Stimulated activated CD4-positive, alpha-beta T cell treated with anti-CD3 and anti-CD28 coated beads, Interleukin-2, amount 100 ng/mL, for 4 hours (primary cell): ENCODE measurements at regions not wholly inside any gene's neighbourhood (a gene's known extent, or its start where the extent isn't known, plus 50 kb on each side); places are given as distances from the start of the nearest gene placed in this dataset.
"Not testable (repeated sequence)": the region's sequence is repeated elsewhere in the genome, so short reads cannot be mapped to it uniquely, and the experiment has no call there.

Experiments
- DNase-seq: peaks from one replicate; pipeline ENCODE4 v3.0.0-alpha.2; 2020; ENCODE audit warnings: low read depth

DNA sequence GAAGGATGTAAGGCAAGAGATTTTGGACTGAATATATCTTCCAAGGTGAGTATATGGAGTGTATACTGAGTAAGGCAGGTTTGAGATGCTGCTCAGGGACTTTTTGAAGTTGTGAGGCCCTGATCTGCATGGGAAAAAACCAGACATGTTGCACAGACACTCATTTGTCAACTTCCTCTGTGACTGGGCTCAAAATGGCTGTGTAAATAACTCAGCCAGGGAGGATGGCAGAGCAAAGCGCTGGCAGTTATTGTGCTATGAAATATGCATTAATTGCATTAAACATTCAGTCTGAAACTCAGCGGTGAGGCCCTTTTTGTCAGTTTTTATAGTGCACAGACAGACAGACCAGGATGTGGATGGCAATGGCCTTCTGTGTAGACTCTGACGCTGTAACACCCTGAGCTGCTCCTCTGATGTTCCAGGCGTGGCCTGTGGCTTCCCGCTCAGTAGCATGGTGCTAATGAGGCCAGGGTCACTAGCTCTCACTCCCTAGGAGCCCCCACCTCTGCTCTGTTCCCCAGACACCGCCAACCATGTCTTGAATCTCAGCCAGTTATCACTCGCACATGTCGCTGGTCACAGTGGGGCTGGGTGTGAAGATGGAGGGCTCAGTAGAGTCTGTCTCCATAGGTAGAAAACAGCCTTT lies 307.0 kb upstream of the PROX1 start:
- no peak for DNase-seq

DNA sequence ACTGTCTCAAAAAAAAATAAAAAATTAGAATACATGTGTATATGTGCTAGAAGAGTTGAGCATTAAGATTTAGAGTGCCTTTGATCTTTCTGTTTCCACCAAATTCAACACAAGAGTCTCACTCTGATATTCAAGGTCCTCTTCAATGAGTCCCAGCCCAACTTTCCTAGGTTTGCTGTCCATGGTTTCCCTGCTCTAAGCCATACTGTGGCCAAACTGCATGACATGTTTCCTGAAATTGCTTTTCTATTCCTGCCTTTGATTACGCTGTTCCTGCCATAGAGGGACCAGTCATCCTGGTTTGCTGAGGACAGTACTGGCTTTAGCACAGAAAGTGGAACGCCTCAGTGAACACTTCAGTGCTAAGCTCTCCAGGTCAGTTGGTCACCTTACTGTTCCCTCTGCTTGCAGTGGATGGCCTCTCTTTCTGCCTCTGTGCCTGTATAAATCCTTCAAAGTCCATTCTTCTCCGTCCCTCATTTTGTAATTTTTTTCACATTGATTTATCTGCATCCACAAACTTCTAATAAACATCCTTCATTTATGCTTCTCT lies 305.9 kb upstream of the PROX1 start:
- DNase-seq = no peak

DNA sequence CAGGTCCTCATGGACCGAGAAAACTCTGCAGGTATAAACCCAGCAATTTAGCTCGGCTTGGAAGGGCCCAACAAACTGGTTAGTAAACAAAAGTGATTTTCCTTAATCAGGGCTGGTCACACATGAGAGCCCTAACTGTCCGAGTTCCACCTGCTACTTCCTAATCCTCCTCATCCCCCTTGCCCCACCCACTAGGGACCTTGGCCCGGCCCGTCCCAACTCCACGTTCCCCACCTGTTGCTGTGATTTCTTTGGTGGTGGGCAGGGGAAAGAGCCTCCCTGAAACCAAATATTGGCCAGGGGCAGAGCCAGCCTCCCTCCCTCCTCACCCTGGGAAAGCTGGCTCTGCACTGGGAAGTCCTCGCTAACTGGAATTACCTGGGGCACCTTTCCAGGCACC lies 304.2 kb upstream of the PROX1 start:
- no peak for DNase-seq

GRCh38 chr1:213684454-213684853 lies 303.3 kb upstream of the PROX1 start:
- DNase-seq = no peak

DNA sequence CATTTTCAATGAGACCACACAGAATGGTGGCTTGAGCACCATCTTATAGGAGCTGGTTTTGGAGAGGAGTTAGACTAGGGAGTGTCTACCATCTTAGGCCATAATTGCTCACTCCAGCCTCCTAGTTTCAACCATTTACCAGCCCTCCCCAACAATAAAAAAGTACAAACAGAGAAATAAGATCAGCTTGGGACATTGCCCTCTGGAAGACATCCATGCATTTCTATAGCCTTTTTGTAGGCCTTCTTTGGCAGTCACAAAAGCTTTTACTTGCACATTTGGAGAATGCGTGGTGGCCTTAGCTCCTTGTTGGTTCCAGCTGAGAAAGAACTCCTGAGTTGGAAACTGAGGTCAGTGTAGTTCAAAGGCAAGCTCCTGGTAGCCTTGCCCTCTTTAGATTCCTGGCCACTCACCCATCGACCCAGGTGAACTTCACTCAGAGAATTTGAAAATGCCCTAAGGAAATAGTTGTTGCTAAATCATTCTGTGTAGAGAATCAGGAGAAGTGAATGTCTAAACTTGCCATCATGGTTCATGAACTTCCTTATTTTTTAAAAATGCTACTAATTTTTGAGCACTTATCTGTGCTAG lies 301.7 kb upstream of the PROX1 start:
- no peak for DNase-seq

GRCh38 chr1:213686983-213687382 lies 300.8 kb upstream of the PROX1 start:
- DNase-seq = no peak

GRCh38 chr1:213687832-213688231 lies 299.9 kb upstream of the PROX1 start:
- no peak for DNase-seq

DNA sequence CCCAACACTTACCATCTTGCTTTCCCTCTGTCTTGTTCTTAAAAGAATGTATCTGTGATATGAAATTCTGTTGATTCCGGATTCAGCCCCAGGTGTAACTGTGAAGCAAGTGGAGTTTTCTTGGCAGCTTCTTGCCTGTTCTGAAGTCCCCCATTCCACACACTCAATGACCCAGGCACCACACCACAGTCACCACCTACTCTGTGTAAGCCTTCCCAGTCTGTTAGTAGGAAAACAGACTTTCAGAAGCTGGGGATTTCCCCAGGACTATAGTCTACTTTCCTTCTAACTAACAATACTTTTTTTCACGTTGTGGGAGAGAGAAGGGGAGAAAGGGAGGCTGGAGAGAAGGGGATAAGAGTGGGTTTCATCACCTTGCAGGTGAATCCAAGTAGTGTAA lies 299.1 kb upstream of the PROX1 start:
- no peak for DNase-seq

DNA sequence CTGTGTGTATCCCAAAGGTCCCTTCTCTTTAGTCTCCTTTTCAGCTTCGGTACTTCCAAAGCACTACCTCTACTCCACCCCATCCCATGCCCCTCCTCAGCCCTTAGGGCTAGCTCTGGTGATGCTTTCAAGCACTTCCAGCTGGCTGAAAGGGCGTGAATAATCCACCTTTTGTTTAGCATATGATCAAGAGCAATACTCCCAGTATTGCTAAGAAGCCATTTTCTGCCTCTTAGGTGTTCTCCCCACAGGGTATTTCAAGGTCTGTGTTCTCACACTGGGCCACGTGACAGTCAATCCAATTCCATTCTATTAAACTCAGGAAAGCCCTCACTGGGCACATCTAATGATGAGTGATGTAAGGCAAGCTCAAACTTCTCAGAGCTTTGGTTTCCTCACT lies 298.5 kb upstream of the PROX1 start:
- no peak for DNase-seq

DNA sequence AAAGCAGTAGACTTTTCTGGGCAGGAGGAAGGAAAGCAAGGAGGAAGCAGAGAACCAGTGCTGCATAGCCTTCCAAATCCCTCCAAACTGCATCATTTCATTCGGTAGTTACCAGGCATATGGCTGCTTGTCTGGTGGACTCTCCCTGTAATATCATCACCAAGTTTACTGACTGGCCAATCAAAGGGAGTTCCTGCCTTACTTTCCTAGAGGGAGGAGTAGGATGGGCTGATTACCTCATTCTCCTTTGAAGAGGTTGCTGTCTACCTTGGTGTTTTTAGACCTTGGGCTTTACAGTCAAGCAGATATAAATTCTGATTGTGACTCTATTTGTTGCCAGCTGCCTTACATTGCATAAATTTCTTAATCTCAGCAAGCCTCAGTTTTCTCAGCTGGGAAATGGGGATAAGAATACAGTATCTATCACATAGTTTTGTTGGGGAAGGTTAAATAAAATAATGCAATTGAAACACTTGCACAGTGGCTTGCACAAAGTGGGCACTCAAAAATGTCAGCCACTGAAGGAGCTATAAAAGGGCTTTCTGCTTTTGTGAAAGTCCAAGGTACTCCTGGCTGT lies 297.3 kb upstream of the PROX1 start:
- DNase-seq = no peak

- no peak for DNase-seq
Observed at GRCh38 chr1:213692321-213692720, 295.5 kb upstream of the PROX1 start.

- no peak for DNase-seq
Observed at GRCh38 chr1:213693864-213694263, 293.9 kb upstream of the PROX1 start.

- DNase-seq = no peak
Observed at GRCh38 chr1:213697192-213697802, 290.5 kb upstream of the PROX1 start.

DNA sequence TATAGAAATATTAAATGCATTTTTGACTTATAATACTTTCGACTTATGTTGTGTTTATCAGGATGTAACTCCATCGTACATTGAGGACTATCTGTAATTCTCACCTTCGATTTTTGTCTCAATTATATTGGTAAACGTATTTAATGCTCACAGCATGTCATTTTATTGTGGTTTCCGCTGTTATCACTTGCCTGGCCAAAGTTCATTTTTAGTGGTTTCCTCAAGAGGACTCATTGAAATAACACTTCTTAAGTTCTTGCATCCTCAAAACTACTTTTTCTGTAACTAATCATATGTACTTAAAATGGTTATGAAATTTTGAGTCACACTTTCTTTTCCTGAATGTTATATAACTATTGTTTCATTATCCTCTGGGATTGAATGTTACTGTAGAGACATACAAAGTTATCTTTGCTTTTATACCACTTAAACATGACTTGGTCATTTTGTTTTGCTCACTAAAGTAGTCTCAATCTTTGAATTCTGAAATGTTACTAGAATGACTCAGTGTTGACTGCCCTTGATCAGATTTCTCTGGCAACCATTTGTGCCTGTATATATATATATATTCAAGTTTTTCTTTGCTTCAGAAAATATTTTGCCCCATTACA lies 289.6 kb upstream of the PROX1 start:
- no peak for DNase-seq

- no peak for DNase-seq
Observed at GRCh38 chr1:213702703-213703102, 285.1 kb upstream of the PROX1 start.

DNA sequence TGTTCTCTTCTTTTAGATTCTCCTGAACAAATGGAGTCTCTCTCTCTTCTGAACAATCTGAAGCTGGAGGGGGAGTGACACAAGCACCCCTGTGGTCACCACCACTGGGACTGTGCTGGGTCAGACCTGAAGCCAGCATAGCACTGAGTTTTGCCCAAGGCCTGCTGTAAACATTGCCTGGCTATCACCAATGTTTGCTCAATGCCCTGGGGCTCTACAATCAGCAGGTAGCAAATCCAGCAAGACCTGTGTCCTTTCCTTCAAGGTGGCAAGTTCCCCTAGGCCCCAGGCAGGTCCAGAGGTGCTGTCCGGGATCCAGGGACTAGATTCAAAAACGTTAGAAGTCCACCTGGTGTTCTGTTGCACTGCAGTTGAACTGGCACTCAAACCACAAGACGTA lies 282.8 kb upstream of the PROX1 start:
- no peak for DNase-seq

DNA sequence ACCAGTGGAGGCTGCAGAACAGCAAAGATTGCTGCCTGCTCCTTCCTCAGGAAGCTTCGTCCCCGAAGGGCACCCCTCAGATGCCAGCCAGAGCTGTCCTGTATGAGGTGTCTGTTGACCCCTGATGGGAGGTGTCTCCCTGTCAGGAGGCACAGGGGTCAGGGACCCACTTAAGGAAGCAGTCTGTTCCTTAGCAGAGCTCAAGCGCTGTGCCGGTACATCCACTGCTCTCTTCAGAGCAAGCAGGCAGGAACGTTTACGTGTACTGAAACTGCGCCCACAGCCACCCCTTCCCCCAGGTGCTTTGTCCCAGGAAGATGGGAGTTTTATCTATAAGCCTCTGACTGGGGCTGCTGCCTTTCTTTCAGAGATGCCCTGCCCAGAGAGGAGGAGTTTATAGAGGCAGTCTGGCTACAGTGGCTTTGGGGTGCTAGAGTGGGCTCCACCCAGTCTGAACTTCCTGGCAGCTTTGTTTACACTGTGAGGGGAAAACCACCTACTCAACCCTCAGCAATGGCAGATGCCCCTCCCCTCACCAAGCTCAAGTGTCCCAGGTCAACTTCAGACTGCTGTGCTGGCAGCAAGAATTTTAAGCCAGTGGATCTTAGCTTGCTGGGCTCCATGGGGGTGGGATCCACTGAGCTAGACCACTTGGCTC lies 275.8 kb upstream of the PROX1 start:
- DNase-seq = not testable (repeated sequence)

DNA sequence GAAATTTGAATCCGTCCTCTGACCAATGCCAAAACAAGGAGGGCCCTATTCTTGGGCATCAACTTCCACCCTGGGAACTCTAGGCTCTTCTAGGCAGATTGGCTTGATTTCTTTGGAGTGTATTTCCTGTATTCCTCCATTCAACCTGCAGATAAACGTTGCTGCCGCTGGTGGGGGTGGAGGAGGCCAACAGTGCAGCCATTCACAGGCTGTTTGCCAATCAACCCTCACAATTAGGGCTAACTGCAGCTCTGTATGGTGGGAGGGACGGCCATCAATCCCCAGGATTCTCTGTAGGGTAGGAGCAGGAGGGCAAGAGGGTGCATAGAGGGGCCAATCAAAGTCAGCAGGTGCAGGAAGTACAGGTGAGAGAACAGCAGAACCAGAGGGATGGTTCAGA lies 273.1 kb upstream of the PROX1 start:
- no peak for DNase-seq

DNA sequence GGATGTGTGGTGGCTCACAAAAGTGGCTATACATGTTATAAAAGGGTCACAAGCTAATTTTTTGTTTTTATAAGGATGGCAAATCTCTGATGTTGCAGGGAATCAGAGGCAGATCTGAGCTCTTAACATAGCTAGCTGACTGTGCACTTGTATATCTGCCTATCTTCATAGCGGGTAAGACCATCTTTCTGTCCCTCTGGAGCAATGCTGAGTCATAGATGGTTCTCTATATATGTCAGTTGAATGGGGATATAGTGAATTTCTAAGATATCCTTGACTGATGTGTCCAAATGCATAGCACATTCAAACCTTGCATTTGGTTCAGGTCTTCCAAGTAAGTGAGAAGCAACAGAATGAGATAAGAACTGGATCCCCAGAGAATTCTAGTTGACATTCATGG lies 272.6 kb upstream of the PROX1 start:
- no peak for DNase-seq

GRCh38 chr1:213719462-213719861 lies 268.3 kb upstream of the PROX1 start:
- no peak for DNase-seq

DNA sequence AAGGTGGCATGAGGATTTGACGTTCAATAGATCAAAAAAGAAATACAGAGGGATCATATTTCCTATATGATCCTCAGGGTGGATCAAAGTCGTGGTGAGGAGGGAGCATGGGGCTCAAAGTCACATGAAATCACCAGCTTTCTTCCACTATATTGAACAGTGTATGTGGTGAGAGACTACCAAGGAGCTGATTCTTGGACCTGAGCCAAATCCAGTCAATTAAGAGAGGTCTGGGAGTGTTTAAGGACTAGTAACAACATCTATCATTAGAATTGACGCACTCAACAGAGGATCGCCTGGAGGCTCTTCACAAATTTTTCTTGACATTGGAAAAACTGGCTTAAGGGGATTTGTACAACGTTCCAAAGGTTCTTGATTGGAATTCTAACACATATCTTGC lies 267.7 kb upstream of the PROX1 start:
- DNase-seq = no peak

DNA sequence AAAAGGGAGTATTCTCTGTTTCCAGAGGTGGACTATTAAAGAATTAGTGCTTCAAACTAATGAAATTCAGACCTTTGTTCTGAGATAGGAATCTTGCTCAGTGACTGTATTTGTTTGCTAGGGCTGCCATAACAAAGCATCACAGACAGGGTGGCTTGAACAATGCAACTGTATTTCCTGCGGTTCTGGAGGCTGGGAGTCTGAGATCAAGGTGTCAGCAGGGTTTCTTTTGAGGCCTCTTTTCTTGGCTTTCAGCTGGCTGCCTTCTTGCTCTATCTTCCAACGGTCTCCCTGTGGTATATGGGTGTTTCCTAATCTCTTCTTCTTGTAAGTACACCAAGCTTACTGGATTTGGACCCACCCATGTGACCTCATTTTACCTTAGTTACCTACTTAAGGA lies 264.6 kb upstream of the PROX1 start:
- DNase-seq = no peak
